ENCODE measurements at regions not wholly inside any gene's neighbourhood (a gene's known extent, or its start where the extent isn't known, plus 50 kb on each side); places are given as distances from the start of the nearest gene placed in this dataset.

GRCh38 chr11:27287205-27287604, 75.8 kb downstream of the CCDC34 start:
- no peak overlapping the region for H3K9ac ChIP-seq (ENCODE audit: low read length in 2 of 2)
- no peaks in the 10 kb centered on the region for H3K27me3 ChIP-seq (ENCODE audit: control insufficient read depth in 1 of 2, insufficient read depth in 2 of 2, low read length in 2 of 2)
- no peaks in the 10 kb centered on the region for H3K9me3 ChIP-seq (ENCODE audit: control insufficient read depth in 2 of 2, low read length in 2 of 2)
- no peak overlapping the region for H3K27ac ChIP-seq (ENCODE audit: low read length)
- no peaks in the 10 kb centered on the region for H3K4me1 ChIP-seq (ENCODE audit: control insufficient read depth, insufficient read depth, low read length)
- no peak overlapping the region for H3K4me3 ChIP-seq (ENCODE audit: low read length in 2 of 2)
- H3K36me3 ChIP-seq (ENCODE audit: control insufficient read depth in 2 of 2, insufficient read depth in 2 of 2, low read length in 2 of 2): no peaks in the 10 kb centered on the region

DNA sequence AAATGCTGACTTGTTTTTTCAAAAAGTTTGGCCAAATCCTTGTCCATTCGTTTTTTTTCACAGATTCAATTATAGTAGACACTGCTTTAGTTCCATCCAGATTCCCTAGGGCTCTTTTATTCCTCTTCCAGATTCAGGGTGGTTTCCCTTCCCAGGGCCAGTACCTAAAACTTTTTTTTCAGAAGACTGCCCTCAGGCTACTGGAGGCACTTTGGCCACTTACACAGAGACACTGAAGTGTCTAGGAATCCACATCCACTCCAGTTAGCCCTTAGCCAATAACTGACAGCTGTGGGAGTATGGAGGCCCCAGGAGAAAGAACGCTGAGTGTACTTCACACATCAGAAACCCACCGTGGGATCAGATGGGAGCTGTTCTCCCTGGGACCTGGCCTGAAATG, 77.3 kb downstream of the CCDC34 start:
- no peaks in the 10 kb centered on the region for H3K27me3 ChIP-seq (ENCODE audit: control insufficient read depth in 1 of 2, insufficient read depth in 2 of 2, low read length in 2 of 2)
- H3K9ac ChIP-seq (ENCODE audit: low read length in 2 of 2): no peak overlapping the region
- no peak overlapping the region for H3K4me3 ChIP-seq (ENCODE audit: low read length in 2 of 2)
- no peaks in the 10 kb centered on the region for H3K36me3 ChIP-seq (ENCODE audit: control insufficient read depth in 2 of 2, insufficient read depth in 2 of 2, low read length in 2 of 2)
- H3K4me1 ChIP-seq (ENCODE audit: control insufficient read depth, insufficient read depth, low read length): peaks cover 4% of the 10 kb centered on the region
- H3K9me3 ChIP-seq (ENCODE audit: control insufficient read depth in 2 of 2, low read length in 2 of 2): no peaks in the 10 kb centered on the region
- no peak overlapping the region for H3K27ac ChIP-seq (ENCODE audit: low read length)

GRCh38 chr11:27282806-27283205, 80.2 kb downstream of the CCDC34 start:
- Histone ChIP-seq H3K4me1 (ENCODE audit: control insufficient read depth, insufficient read depth, low read length) (peaks cover 4% of the 10 kb centered on the region), H3K4me3 (ENCODE audit: low read length in 2 of 2) (no peak overlapping the region), H3K27me3 (ENCODE audit: control insufficient read depth in 1 of 2, insufficient read depth in 2 of 2, low read length in 2 of 2) (no peaks in the 10 kb centered on the region), H3K9ac (ENCODE audit: low read length in 2 of 2) (no peak overlapping the region), H3K9me3 (ENCODE audit: control insufficient read depth in 2 of 2, low read length in 2 of 2) (no peaks in the 10 kb centered on the region), H3K27ac (ENCODE audit: low read length) (no peak overlapping the region), H3K36me3 (ENCODE audit: control insufficient read depth in 2 of 2, insufficient read depth in 2 of 2, low read length in 2 of 2) (no peaks in the 10 kb centered on the region)

DNA sequence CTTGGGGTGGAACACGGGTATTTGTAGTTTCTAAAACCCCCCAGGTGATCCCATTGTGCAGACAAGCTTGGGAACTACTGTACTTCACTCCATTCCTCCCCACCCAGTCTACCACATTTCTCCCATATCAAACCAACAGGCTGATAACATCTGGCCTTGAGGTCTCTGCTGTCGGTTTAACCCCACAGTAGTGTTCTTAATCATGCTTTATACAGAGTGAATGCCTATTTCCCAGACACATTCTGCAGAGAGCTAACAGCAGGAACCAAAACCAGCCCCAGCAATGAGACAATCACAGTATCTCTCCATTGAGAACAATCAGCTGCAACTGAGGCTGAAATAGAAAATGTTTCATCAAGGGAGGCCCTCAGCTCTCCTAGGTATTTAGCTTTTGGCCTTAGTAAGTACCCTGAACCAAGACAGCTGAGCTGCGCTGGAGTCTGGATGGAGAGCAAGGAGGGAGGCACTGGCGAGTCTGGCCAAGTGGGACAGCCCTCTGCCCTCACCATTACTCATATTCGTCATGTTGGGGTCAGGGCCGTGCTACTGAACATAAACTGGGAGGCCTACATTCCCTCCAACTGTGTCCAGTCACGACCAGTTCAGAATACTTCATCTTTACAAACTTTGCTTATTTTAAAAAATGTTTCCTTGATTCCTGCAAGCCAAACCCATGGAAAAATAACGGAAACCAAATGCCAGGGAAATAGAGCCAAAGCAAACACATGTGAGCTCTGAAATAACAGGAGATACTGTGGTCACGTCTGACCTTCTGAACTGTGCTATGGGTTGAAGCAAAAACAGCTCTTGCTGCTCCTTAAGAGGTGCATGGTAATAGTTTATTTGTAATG, 81.0 kb downstream of the CCDC34 start:
- H3K27ac ChIP-seq (ENCODE audit: low read length): no peak overlapping the region
- H3K4me1 ChIP-seq (ENCODE audit: control insufficient read depth, insufficient read depth, low read length): peaks cover 4% of the 10 kb centered on the region
- H3K4me3 ChIP-seq (ENCODE audit: low read length in 2 of 2): no peak overlapping the region
- H3K36me3 ChIP-seq (ENCODE audit: control insufficient read depth in 2 of 2, insufficient read depth in 2 of 2, low read length in 2 of 2): no peaks in the 10 kb centered on the region
- no peaks in the 10 kb centered on the region for H3K27me3 ChIP-seq (ENCODE audit: control insufficient read depth in 1 of 2, insufficient read depth in 2 of 2, low read length in 2 of 2)
- no peak overlapping the region for H3K9ac ChIP-seq (ENCODE audit: low read length in 2 of 2)
- no peaks in the 10 kb centered on the region for H3K9me3 ChIP-seq (ENCODE audit: control insufficient read depth in 2 of 2, low read length in 2 of 2)

DNA sequence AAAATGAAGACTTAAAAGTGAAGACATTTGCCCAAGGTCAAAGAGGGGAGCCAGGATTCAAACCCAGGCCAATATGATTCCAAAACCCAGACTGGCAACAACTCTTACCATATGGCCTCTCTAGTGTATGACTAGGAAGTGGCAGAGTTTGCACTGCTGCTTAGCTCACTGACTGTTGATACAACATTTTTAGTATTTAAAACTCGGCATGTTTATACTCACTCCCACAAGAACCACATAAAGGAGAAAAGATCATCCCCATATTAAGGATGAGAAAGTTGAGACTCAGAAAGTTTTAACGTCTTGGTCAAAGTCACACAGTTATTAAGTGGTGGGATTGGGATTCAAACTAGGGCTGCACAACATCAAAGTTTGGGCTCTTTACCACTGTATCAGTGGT, 81.7 kb downstream of the CCDC34 start:
- no peak overlapping the region for H3K9ac ChIP-seq (ENCODE audit: low read length in 2 of 2)
- peaks cover 4% of the 10 kb centered on the region for H3K4me1 ChIP-seq (ENCODE audit: control insufficient read depth, insufficient read depth, low read length)
- H3K27me3 ChIP-seq (ENCODE audit: control insufficient read depth in 1 of 2, insufficient read depth in 2 of 2, low read length in 2 of 2): no peaks in the 10 kb centered on the region
- no peaks in the 10 kb centered on the region for H3K36me3 ChIP-seq (ENCODE audit: control insufficient read depth in 2 of 2, insufficient read depth in 2 of 2, low read length in 2 of 2)
- no peaks in the 10 kb centered on the region for H3K9me3 ChIP-seq (ENCODE audit: control insufficient read depth in 2 of 2, low read length in 2 of 2)
- no peak overlapping the region for H3K4me3 ChIP-seq (ENCODE audit: low read length in 2 of 2)
- no peak overlapping the region for H3K27ac ChIP-seq (ENCODE audit: low read length)

DNA sequence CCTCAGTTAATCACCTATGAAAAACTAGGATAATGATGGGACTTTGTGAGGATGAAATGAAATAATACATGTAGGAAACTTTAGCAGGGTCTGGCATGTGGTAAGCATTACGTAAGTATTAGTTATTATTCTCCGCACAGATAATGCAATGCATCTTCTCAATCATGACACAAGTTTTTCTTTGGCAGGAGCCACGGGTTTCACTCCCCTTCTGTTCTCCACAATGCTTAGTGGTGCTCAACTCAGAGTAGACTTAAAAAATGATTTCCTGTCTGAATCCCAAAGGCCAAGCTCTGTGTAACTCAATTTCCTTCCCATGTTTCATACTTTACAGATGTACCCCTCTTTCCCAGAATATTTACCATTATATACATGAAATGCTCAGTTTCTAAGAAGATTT, 82.9 kb downstream of the CCDC34 start:
- Histone ChIP-seq H3K9me3 (ENCODE audit: control insufficient read depth in 2 of 2, low read length in 2 of 2) (no peaks in the 10 kb centered on the region), H3K4me3 (ENCODE audit: low read length in 2 of 2) (no peak overlapping the region), H3K36me3 (ENCODE audit: control insufficient read depth in 2 of 2, insufficient read depth in 2 of 2, low read length in 2 of 2) (no peaks in the 10 kb centered on the region), H3K27ac (ENCODE audit: low read length) (no peak overlapping the region), H3K9ac (ENCODE audit: low read length in 2 of 2) (no peak overlapping the region), H3K4me1 (ENCODE audit: control insufficient read depth, insufficient read depth, low read length) (peaks cover 4% of the 10 kb centered on the region), H3K27me3 (ENCODE audit: control insufficient read depth in 1 of 2, insufficient read depth in 2 of 2, low read length in 2 of 2) (no peaks in the 10 kb centered on the region)

- H3K9ac ChIP-seq (ENCODE audit: low read length in 2 of 2): no peak overlapping the region
- H3K36me3 ChIP-seq (ENCODE audit: control insufficient read depth in 2 of 2, insufficient read depth in 2 of 2, low read length in 2 of 2): no peaks in the 10 kb centered on the region
- H3K27ac ChIP-seq (ENCODE audit: low read length): no peak overlapping the region
- no peaks in the 10 kb centered on the region for H3K27me3 ChIP-seq (ENCODE audit: control insufficient read depth in 1 of 2, insufficient read depth in 2 of 2, low read length in 2 of 2)
- peaks cover 4% of the 10 kb centered on the region for H3K4me1 ChIP-seq (ENCODE audit: control insufficient read depth, insufficient read depth, low read length)
- no peak overlapping the region for H3K4me3 ChIP-seq (ENCODE audit: low read length in 2 of 2)
- no peaks in the 10 kb centered on the region for H3K9me3 ChIP-seq (ENCODE audit: control insufficient read depth in 2 of 2, low read length in 2 of 2)
Measured at GRCh38 chr11:27279460-27279859, 83.6 kb downstream of the CCDC34 start.

- Histone ChIP-seq H3K9ac (ENCODE audit: low read length in 2 of 2) (no peak overlapping the region), H3K27me3 (ENCODE audit: control insufficient read depth in 1 of 2, insufficient read depth in 2 of 2, low read length in 2 of 2) (no peaks in the 10 kb centered on the region), H3K4me1 (ENCODE audit: control insufficient read depth, insufficient read depth, low read length) (peaks cover 4% of the 10 kb centered on the region), H3K36me3 (ENCODE audit: control insufficient read depth in 2 of 2, insufficient read depth in 2 of 2, low read length in 2 of 2) (no peaks in the 10 kb centered on the region), H3K27ac (ENCODE audit: low read length) (no peak overlapping the region), H3K4me3 (ENCODE audit: low read length in 2 of 2) (no peak overlapping the region), H3K9me3 (ENCODE audit: control insufficient read depth in 2 of 2, low read length in 2 of 2) (no peaks in the 10 kb centered on the region)
Measured at GRCh38 chr11:27277843-27278242, 85.2 kb downstream of the CCDC34 start.

DNA sequence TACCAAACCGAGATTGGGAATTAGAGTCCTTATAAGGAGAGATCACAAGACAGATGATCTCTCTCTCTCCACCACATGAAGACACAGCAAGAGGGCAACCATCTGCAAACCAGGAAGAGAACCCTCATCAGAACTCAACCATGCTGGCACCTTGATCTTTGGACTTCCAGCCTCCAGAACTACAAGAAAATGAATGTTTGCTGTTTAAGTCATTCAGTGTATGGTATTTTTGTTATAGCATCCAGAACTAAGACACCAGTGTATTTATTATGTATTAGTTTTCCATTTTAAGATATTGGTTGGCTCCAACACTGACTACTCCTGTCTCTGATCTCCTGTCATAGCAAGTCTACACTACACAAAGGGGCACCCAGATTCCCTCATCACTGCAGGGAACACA, 86.9 kb downstream of the CCDC34 start:
- no peak overlapping the region for H3K27ac ChIP-seq (ENCODE audit: low read length)

DNA sequence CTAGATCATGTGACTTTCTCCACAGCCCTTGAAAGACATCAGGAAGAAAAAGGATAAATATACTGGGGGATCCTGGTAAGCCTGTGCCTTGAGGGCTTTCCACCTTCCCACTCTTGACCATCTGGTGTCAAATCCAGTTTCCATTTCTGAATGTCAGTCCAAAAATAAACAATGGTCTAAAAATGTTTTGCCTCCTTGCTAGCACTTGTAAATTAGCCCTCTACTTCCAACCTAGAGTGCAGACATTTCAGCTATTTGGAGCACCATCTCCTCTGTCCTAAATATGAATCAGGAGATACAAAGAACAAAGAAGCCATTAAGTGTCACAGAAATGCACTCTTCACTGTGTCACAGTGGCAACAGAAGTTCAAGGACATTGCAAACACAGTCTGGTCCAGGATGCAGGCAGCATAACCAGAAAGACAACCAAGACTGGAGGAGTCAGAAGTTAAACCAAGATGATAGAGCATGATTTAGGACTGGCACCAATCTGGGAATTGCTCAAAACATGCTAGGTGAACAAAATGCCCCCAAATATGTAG, 88.1 kb downstream of the CCDC34 start:
- Histone ChIP-seq H3K9ac (ENCODE audit: low read length in 2 of 2) (no peak overlapping the region), H3K36me3 (ENCODE audit: control insufficient read depth in 2 of 2, insufficient read depth in 2 of 2, low read length in 2 of 2) (no peaks in the 10 kb centered on the region), H3K27me3 (ENCODE audit: control insufficient read depth in 1 of 2, insufficient read depth in 2 of 2, low read length in 2 of 2) (no peaks in the 10 kb centered on the region), H3K9me3 (ENCODE audit: control insufficient read depth in 2 of 2, low read length in 2 of 2) (no peaks in the 10 kb centered on the region), H3K27ac (ENCODE audit: low read length) (no peak overlapping the region), H3K4me3 (ENCODE audit: low read length in 2 of 2) (no peak overlapping the region), H3K4me1 (ENCODE audit: control insufficient read depth, insufficient read depth, low read length) (no peaks in the 10 kb centered on the region)

More for the DNA sequence above, 86.9 kb downstream of the CCDC34 start:
- no peaks in the 10 kb centered on the region for H3K4me1 ChIP-seq (ENCODE audit: control insufficient read depth, insufficient read depth, low read length)
- H3K27me3 ChIP-seq (ENCODE audit: control insufficient read depth in 1 of 2, insufficient read depth in 2 of 2, low read length in 2 of 2): no peaks in the 10 kb centered on the region
- H3K9me3 ChIP-seq (ENCODE audit: control insufficient read depth in 2 of 2, low read length in 2 of 2): no peaks in the 10 kb centered on the region
- no peak overlapping the region for H3K4me3 ChIP-seq (ENCODE audit: low read length in 2 of 2)
- no peak overlapping the region for H3K9ac ChIP-seq (ENCODE audit: low read length in 2 of 2)
- no peaks in the 10 kb centered on the region for H3K36me3 ChIP-seq (ENCODE audit: control insufficient read depth in 2 of 2, insufficient read depth in 2 of 2, low read length in 2 of 2)

GRCh38 chr11:27266125-27266524, 96.9 kb downstream of the CCDC34 start:
- no peak overlapping the region for H3K9ac ChIP-seq (ENCODE audit: low read length in 2 of 2)
- H3K9me3 ChIP-seq (ENCODE audit: control insufficient read depth in 2 of 2, low read length in 2 of 2): no peaks in the 10 kb centered on the region
- no peak overlapping the region for H3K27ac ChIP-seq (ENCODE audit: low read length)
- no peaks in the 10 kb centered on the region for H3K36me3 ChIP-seq (ENCODE audit: control insufficient read depth in 2 of 2, insufficient read depth in 2 of 2, low read length in 2 of 2)
- no peak overlapping the region for H3K4me3 ChIP-seq (ENCODE audit: low read length in 2 of 2)
- no peaks in the 10 kb centered on the region for H3K27me3 ChIP-seq (ENCODE audit: control insufficient read depth in 1 of 2, insufficient read depth in 2 of 2, low read length in 2 of 2)
- no peaks in the 10 kb centered on the region for H3K4me1 ChIP-seq (ENCODE audit: control insufficient read depth, insufficient read depth, low read length)

All from stomach smooth muscle (tissue), 2 donors.